GM12874 (cell line): ENCODE measurements at regions not wholly inside any gene's neighbourhood (a gene's known extent, or its start where the extent isn't known, plus 50 kb on each side); places are given as distances from the start of the nearest gene placed in this dataset.

Source experiments
- TF ChIP-seq, protein P1 (sequence below): IDR thresholded peaks from 2 replicates; pipeline ENCODE4 v1.5.1; 2011; ENCODE audit warnings: low read depth, mild to moderate bottlenecking, control low read depth, low read length, moderate library complexity; ENCODE audit not compliant: insufficient read depth

GRCh38 chr10:29063806-29064644 lies 224.8 kb upstream of the LYZL1 start:
- TF ChIP-seq, protein P1, sequence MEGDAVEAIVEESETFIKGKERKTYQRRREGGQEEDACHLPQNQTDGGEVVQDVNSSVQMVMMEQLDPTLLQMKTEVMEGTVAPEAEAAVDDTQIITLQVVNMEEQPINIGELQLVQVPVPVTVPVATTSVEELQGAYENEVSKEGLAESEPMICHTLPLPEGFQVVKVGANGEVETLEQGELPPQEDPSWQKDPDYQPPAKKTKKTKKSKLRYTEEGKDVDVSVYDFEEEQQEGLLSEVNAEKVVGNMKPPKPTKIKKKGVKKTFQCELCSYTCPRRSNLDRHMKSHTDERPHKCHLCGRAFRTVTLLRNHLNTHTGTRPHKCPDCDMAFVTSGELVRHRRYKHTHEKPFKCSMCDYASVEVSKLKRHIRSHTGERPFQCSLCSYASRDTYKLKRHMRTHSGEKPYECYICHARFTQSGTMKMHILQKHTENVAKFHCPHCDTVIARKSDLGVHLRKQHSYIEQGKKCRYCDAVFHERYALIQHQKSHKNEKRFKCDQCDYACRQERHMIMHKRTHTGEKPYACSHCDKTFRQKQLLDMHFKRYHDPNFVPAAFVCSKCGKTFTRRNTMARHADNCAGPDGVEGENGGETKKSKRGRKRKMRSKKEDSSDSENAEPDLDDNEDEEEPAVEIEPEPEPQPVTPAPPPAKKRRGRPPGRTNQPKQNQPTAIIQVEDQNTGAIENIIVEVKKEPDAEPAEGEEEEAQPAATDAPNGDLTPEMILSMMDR: no peak

DNA sequence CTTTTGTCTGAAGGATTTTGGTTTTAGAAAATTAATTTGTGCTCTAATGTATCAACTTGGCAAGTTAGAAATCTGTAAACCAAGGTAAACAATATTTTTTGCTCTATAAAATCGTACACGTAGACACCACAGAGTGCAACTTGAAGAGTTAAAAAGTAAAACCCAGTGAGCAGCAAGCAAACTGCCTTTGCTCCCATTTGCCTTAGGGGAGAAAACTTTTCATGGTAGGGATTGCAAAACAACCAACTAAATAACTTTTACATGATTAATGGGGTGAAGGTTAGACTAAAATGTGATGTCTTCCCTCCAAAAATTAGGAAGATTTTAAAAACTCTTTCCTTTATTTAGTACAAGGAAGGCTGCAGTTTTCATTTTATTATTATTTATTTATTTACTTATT lies 224.2 kb upstream of the LYZL1 start:
- TF ChIP-seq, protein P1: no peak

DNA sequence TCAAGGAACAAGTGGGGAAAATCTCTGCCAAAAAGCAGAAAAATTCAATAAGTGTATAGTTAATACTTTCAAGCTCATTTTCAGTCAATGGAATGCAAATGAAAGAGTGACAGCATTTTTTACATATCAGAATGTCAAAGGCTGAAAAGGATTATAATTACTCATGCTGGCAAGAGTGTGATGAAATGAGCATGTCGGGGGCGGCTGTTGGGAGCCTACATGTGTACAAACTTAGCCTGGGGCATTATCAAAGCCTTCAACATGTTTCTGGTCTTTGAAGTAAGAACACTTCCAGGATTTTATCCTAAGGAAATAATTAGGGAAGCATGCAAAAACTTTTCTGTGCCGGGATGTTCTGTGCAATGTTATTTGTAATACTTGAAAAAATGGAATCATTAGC lies 221.7 kb upstream of the LYZL1 start:
- TF ChIP-seq, protein P1: no peak

GRCh38 chr10:29067628-29068027 lies 221.2 kb upstream of the LYZL1 start:
- TF ChIP-seq, protein P1: no peak

DNA sequence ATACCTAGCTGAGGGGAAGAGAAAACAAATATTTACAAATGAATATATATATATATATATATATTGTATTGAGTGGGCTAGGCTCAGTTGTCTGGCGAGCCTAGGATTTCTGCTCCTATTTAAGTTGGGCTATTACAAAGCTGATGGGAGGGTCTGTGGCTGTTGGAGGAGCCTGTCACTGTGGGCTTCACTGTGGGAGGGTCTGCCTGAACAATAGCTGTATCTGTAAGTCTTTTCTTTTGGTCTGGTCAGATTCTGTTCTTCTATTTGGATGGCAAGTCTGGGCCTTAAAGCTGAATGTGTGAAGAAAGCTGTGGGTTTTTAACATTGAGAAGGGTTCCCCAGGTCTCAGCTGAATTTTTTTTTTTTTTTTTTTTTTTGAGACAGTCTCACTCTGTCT lies 220.6 kb upstream of the LYZL1 start:
- TF ChIP-seq, protein P1: no peak

DNA sequence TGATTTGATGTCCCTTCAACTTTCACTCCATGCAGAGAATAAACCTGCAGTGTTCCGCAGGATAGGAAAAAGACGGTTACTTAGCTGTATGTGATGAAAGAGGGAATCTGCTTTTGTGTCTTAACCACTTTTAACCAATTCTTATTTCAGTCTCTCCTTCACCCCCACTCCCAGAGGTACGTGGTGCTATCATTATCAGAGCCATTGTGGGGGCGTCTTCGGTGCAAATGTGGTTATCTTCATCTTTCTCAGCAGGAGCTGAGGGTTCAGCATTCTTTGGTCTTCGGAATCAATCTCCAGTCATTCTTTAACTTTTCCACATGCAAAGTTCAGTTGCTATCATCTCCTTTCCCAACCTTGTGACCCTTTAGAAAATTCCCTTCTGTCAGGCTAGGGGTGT lies 219.9 kb upstream of the LYZL1 start:
- TF ChIP-seq, protein P1: no peak

DNA sequence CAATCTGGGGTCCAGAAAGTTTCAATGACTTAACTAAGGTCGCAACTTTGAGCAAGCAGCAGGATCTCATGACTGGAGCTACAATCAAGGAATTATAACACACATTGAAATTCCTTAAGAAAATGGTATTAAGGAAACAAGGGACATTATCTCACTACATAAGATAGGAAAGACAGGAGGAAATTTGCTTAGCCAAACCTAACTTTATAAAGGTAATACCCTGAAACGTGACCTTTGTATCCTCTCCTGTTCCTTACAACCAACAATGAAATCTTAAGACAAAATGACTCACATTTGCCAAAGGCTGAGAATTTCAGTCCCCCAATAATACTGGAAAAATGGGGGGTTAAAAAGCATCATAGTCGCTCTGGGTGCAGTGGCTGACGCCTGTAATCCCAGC lies 218.9 kb upstream of the LYZL1 start:
- TF ChIP-seq, protein P1: no peak
